Omental fat pad (tissue), 3 donors: ENCODE measurements at regions not wholly inside any gene's neighbourhood (a gene's known extent, or its start where the extent isn't known, plus 50 kb on each side); places are given as distances from the start of the nearest gene placed in this dataset.

Experiments used
- ATAC-seq: fragments of 150-250 bp; one replicate; pipeline ENCODE4 v1.9.1; 2016; ENCODE audit warnings: mild to moderate bottlenecking, moderate library complexity; ENCODE audit not compliant: low FRiP score
- DNase-seq: peaks from one replicate; pipeline ENCODE4 v3.0.0-alpha.2; 2019; ENCODE audit warnings: low spot score
- TF ChIP-seq, protein P1 (sequence below), 3 donors: fragments of 450-650 bp; IDR thresholded peaks; one replicate each; pipeline ENCODE4 v1.5.1; 2016 to 2017; ENCODE audit warnings: antibody characterized with exemption in 3 of 3, mild to moderate bottlenecking in 3 of 3, moderate library complexity in 2 of 3

DNA sequence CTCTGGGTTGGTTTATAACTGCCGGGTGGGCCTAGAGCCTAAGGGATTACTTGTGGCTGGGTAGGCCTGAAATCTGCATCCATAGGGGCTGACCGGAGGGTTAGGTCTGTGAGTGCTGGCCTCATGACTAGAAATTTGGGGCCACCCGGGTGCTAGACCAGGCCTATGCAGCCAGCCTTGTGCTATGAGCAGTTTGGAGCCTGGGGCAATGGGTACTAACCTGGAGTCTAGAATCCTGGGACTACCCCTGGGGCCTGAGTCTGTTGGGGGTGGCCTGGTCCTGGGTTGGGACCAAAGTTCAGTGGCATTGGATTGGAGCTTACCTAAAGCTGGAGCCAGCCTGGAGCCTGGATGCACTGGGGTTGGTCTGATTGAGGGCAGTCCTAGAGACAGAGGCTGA lies 995.2 kb downstream of the ANKRD7 start:
- no peak for ATAC-seq
- DNase-seq: no peak
- TF ChIP-seq, protein P1, sequence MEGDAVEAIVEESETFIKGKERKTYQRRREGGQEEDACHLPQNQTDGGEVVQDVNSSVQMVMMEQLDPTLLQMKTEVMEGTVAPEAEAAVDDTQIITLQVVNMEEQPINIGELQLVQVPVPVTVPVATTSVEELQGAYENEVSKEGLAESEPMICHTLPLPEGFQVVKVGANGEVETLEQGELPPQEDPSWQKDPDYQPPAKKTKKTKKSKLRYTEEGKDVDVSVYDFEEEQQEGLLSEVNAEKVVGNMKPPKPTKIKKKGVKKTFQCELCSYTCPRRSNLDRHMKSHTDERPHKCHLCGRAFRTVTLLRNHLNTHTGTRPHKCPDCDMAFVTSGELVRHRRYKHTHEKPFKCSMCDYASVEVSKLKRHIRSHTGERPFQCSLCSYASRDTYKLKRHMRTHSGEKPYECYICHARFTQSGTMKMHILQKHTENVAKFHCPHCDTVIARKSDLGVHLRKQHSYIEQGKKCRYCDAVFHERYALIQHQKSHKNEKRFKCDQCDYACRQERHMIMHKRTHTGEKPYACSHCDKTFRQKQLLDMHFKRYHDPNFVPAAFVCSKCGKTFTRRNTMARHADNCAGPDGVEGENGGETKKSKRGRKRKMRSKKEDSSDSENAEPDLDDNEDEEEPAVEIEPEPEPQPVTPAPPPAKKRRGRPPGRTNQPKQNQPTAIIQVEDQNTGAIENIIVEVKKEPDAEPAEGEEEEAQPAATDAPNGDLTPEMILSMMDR (IDR thresholded peaks at IDR 0.05): no peak

DNA sequence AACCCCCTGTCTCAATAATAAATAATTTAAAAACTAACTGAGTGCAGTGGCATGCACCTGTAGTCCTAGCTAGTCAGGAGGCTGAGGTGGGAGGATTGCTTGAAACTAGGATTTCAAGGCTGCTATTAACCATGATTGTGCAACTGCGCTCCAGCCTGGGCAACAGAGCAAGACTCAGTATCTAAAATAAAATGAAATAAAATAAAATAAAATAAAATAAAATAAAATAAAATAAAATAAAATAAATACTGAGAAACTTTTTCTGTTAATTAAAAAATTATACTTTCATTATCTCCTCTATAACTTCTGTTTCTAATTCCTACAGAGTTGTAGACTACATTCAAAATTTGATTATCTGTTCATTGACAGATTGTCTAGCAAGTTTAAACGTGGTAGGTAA lies 999.4 kb downstream of the ANKRD7 start:
- TF ChIP-seq, protein P1 (IDR thresholded peaks at IDR 0.05): no peak
- DNase-seq (no peak), ATAC-seq (no peak)

DNA sequence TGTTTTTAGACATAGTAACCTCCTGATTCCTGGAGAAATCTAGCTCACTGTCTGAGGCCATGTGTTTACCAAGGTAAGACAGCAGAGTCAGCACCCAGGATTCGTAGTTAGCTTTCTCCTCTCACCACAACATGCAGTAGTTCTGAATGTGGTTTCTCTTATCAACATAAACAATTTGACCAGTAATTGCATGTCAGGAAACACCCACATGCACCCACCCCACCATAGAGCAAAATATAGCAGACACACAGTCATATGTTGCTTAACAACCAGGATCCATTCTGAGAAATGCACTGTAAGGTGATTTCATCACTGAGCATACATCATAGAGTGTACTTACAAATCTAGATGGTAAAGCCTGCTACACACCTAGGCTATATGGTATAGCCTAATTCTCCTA lies 1004.0 kb downstream of the ANKRD7 start:
- TF ChIP-seq, protein P1 (IDR thresholded peaks at IDR 0.05): no peak
- DNase-seq (no peak), ATAC-seq (no peak)

DNA sequence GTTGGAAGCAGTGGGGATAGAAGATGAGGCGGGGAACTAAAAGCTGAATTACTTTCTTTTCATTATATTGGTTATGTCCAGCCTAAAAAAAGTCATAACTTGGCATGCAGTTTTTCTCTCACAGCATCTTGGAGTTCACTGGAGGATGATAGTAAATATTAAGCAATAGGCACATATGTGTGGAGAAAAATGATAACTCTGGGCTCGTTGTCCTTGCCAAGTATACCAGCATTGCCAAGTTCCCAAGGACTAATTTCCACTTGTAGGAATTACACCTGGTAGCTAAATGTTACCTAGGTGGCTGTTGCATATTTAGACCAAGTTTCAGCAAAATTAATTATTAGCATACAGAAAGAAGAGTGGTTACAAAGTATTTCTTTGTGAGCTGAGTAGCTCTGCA lies 1007.6 kb downstream of the ANKRD7 start:
- TF ChIP-seq, protein P1 (IDR thresholded peaks at IDR 0.05): no peak
- DNase-seq (no peak), ATAC-seq (no peak)

DNA sequence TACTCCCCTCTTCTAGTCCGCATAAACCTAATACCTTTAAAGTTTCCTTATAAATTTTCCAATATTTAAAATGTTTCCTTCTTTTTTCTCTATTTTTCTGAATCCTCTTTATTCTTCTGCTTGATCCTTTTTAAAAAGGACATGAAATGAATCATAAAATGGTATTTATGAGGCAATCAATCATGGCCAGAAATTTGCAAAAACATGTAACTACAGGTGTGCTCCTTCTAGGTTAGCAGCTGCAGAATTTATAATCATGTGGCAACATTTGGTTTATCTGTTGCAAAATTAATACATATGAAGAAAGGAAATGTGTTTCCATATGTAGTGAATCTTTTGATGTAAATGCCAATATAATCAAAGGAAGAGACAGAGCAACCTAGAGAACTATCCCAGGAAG lies 1008.5 kb downstream of the ANKRD7 start:
- ATAC-seq (no peak), DNase-seq (no peak)
- TF ChIP-seq, protein P1 (IDR thresholded peaks at IDR 0.05): no peak

DNA sequence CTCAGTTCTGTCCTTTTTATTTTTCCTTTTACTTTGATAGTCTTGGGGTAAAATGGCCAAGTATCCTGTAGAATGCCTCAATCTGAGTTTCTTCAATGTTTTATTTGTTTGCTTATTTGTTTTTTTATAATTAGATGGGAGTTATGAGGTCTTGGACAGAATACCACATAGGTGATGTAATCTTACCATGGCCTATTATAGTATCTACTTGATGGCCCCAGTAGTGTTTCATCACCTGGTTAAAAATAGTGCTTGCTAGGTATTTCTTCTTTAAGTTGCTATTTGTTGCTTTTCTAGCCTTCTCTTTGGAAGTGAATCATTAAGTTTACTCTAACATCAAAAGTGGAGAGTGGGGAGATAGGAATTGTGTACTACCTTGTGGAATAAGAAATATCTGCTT lies 1020.0 kb upstream of the KCND2 start:
- DNase-seq (no peak), ATAC-seq (no peak)
- TF ChIP-seq, protein P1 (IDR thresholded peaks at IDR 0.05): no peak

DNA sequence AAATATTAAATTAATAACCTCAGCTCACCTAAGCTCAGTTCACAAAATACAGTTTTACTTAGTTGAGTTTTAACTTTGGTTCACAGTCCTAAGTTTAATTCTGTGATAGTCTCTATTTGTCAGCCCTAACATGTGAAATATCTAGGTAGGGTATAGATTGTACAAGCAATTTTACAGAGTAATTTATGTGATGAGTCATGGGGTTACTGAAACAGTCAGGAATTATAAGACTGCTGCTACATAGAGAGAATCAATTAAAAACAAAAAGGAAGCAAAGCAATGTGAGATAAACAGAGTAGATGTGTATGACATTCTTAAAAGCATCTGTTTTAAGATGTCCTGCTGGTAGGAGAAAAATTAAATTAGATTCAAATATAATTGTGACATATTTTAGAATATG lies 1018.2 kb upstream of the KCND2 start:
- DNase-seq: no peak
- TF ChIP-seq, protein P1 (IDR thresholded peaks at IDR 0.05): no peak

More for the DNA sequence above, 1018.2 kb upstream of the KCND2 start:
- no peak for ATAC-seq
